Gastroesophageal sphincter (tissue), 3 donors: ENCODE measurements at regions not wholly inside any gene's neighbourhood (a gene's known extent, or its start where the extent isn't known, plus 50 kb on each side); places are given as distances from the start of the nearest gene placed in this dataset.

Experiments used
- POLR2A ChIP-seq, 2 donors: fragments of 450-650 bp; IDR thresholded peaks; one replicate each; pipeline ENCODE4 v1.6.1; 2017; ENCODE audit warnings: antibody characterized with exemption in 2 of 2, mild to moderate bottlenecking in 2 of 2, moderate library complexity in 1 of 2
- TF ChIP-seq, protein P1 (sequence below), 4 experiments: fragments of 200-600 bp in 2 of 4; fragments of 450-650 bp in 2 of 4; sonication (generic) in 1 of 4; IDR thresholded peaks; one replicate each; pipeline ENCODE4 v1.5.1; 2017 to 2019; ENCODE audit warnings: antibody characterized with exemption in 4 of 4, mild to moderate bottlenecking in 2 of 4, moderate library complexity in 2 of 4

DNA sequence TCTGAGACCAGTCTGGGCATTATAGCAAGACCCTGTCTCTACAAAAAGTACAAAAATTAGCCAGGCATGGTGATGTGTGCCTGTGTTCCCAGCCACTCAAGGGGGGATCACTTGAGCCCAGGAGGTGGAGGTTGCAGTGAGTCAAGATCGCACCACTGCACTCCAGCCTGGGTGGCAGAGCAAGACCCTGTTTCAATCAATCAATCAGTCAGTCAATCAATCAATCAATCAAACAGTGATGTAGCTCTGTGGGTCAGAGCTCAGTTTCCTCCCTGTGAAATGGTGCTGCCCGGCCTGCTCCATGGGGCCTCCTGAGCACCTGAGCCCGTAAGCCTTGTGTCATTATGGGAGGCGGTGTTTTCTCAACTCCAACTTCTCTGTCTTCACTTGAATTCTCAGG is 167.1 kb upstream of the CIBAR2 start:
- TF ChIP-seq, protein P1, sequence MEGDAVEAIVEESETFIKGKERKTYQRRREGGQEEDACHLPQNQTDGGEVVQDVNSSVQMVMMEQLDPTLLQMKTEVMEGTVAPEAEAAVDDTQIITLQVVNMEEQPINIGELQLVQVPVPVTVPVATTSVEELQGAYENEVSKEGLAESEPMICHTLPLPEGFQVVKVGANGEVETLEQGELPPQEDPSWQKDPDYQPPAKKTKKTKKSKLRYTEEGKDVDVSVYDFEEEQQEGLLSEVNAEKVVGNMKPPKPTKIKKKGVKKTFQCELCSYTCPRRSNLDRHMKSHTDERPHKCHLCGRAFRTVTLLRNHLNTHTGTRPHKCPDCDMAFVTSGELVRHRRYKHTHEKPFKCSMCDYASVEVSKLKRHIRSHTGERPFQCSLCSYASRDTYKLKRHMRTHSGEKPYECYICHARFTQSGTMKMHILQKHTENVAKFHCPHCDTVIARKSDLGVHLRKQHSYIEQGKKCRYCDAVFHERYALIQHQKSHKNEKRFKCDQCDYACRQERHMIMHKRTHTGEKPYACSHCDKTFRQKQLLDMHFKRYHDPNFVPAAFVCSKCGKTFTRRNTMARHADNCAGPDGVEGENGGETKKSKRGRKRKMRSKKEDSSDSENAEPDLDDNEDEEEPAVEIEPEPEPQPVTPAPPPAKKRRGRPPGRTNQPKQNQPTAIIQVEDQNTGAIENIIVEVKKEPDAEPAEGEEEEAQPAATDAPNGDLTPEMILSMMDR (IDR thresholded peaks at IDR 0.05) = no peak
- TF ChIP-seq POLR2A (IDR thresholded peaks at IDR 0.05) = no peak
